GM12874 (cell line): ENCODE measurements at regions not wholly inside any gene's neighbourhood (a gene's known extent, or its start where the extent isn't known, plus 50 kb on each side); places are given as distances from the start of the nearest gene placed in this dataset.

Experiments used
- CTCF ChIP-seq: IDR thresholded peaks from 2 replicates; pipeline ENCODE4 v1.5.1; 2011; ENCODE audit warnings: low read depth, mild to moderate bottlenecking, control low read depth, low read length, moderate library complexity; ENCODE audit not compliant: insufficient read depth

GRCh38 chr5:144880513-144880912 lies 709.8 kb downstream of the KCTD16 start:
- no peak for TF ChIP-seq CTCF

GRCh38 chr5:144876990-144877389 lies 706.3 kb downstream of the KCTD16 start:
- no peak for TF ChIP-seq CTCF

- no peak for TF ChIP-seq CTCF
Measured at GRCh38 chr5:144873076-144873475, 702.4 kb downstream of the KCTD16 start.

GRCh38 chr5:144864118-144864517 lies 693.4 kb downstream of the KCTD16 start:
- no peak for TF ChIP-seq CTCF

GRCh38 chr5:144857454-144857853 lies 686.8 kb downstream of the KCTD16 start:
- TF ChIP-seq CTCF = no peak

- TF ChIP-seq CTCF = no peak
Measured at GRCh38 chr5:144844086-144844485, 673.4 kb downstream of the KCTD16 start.

GRCh38 chr5:144832416-144832815 lies 661.7 kb downstream of the KCTD16 start:
- no peak for TF ChIP-seq CTCF

- no peak for TF ChIP-seq CTCF
Measured at GRCh38 chr5:144831650-144832049, 661.0 kb downstream of the KCTD16 start.
